Stomach (tissue), 8 donors: ENCODE measurements at regions not wholly inside any gene's neighbourhood (a gene's known extent, or its start where the extent isn't known, plus 50 kb on each side); places are given as distances from the start of the nearest gene placed in this dataset.

Experiments
- DNase-seq, 2 donors: peaks; one replicate each; pipeline versions ENCODE4 v3.0.0 to v3.0.0-alpha.2; 2013 to 2019
- H3K27ac ChIP-seq, 5 donors: fragments of 200-600 bp in 4 of 5; sonication (generic) in 4 of 5; one replicate each; pipeline ENCODE4 v1.5.1; 2013 to 2019; ENCODE audit warnings: mild to moderate bottlenecking in 1 of 5, moderate library complexity in 1 of 5
- H3K27me3 ChIP-seq, 3 donors: fragments of 200-600 bp; sonication (generic); one replicate each; pipeline ENCODE4 v1.5.1; 2017 to 2019; ENCODE audit warnings: mixed run types in 1 of 3
- H3K36me3 ChIP-seq, 4 donors: fragments of 200-600 bp; sonication (generic); 1 replicate in 3 of 4; 2 replicates in 1 of 4; pipeline ENCODE4 v1.5.1; 2016 to 2019
- H3K4me1 ChIP-seq, 4 donors: fragments of 200-600 bp; sonication (generic); one replicate each; pipeline ENCODE4 v1.5.1; 2016 to 2019
- H3K4me3 ChIP-seq, 4 donors: fragments of 200-600 bp; sonication (generic) in 3 of 4; one replicate each; pipeline ENCODE4 v1.5.1; 2016 to 2019; ENCODE audit warnings: mild to moderate bottlenecking in 1 of 4
- H3K9me3 ChIP-seq, 4 donors: fragments of 200-600 bp; sonication (generic); one replicate each; pipeline ENCODE4 v1.5.1; 2016 to 2019
- CTCF ChIP-seq, 7 experiments: fragments of 450-650 bp in 4 of 7; fragments of 200-600 bp in 3 of 7; sonication (generic) in 3 of 7; IDR thresholded peaks; one replicate each; pipeline ENCODE4 v1.5.1; 2016 to 2019; ENCODE audit warnings: antibody characterized with exemption in 7 of 7, control low read depth in 2 of 7, mild to moderate bottlenecking in 1 of 7
- EP300 ChIP-seq: sonication (generic); formaldehyde crosslinking; IDR thresholded peaks from one replicate; pipeline ENCODE4 v1.6.1; 2017; ENCODE audit warnings: antibody characterized with exemption
- POLR2A ChIP-seq, 4 donors: fragments of 450-650 bp; IDR thresholded peaks; one replicate each; pipeline ENCODE4 v1.6.1; 2016; ENCODE audit warnings: antibody characterized with exemption in 4 of 4, control low read depth in 2 of 4, mild to moderate bottlenecking in 1 of 4, moderate library complexity in 1 of 4
- POLR2AphosphoS5 ChIP-seq, 3 donors: sonication (generic); formaldehyde crosslinking; IDR thresholded peaks; one replicate each; pipeline ENCODE4 v1.6.1; 2016; ENCODE audit warnings: antibody characterized with exemption in 3 of 3
- WGBS, 5 donors: extraction: QIAGEN DNeasy Blood & Tissue Kit in 3 of 5; methylation state at CpG; one replicate each; pipeline versions ENCODE4 v1.1.5 to v1.1.7; 2013 to 2018; 5-methylcytosine and 5-hydroxymethylcytosine counted together
- intact Hi-C: fragments of 100-400 bp; cut with DNase I; formaldehyde crosslinking; loops from one replicate; pipeline ENCODE4 v1.15.1; 2023; ENCODE audit warnings: low total_unique reads
- donor health status: healthy with polysubstance abuse.
- donor health status: Bipolar disorder and iron deficiency.
- donor health status: healthy.

GRCh38 chr2:160890667-160891352, 269.4 kb upstream of the TANK start:
- no peaks in the 10 kb centered on the region for H3K36me3 ChIP-seq
- TF ChIP-seq EP300 (no peak), CTCF (IDR thresholded peaks at IDR 0.05) (no peak), POLR2A (IDR thresholded peaks at IDR 0.05) (no peak), POLR2AphosphoS5 (IDR thresholded peaks at IDR 0.05) (no peak)
- H3K4me1 ChIP-seq: no peaks in the 10 kb centered on the region
- WGBS, 5 donors: 79 to 92% (median 80%) methylated on average over 3 of the region's 3 CpGs
- no peak overlapping the region for H3K4me3 ChIP-seq
- no peak overlapping the region for H3K27ac ChIP-seq
- H3K27me3 ChIP-seq: no peaks in the 10 kb centered on the region
- intact Hi-C loops: no loop called here
- no peak for DNase-seq
- H3K9me3 ChIP-seq: peaks cover 0 to 3% (median 0%) of the 10 kb centered on the region in 4 donors

DNA sequence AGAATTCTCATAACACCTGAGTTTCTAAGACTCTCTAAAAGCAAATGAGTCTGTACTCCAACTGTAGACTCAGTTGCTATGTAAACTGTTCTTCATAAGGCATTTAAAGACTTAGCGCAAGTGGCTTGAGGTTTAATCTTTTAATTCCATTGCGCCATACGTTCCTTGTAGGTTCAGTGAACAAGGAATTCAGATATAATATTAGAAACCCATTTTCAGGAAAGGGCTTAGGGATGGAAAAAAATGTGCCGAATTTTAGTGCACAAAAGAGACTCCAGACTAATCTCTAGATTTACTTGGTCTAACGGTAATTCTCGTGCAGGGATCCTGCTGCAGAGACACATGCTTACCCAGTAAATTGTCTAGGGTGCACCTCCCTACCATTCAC, 268.9 kb upstream of the TANK start:
- no peak for DNase-seq
- Histone ChIP-seq H3K4me3 (no peak overlapping the region), H3K27me3 (no peaks in the 10 kb centered on the region), H3K27ac (no peak overlapping the region), H3K36me3 (no peaks in the 10 kb centered on the region), H3K4me1 (no peaks in the 10 kb centered on the region), H3K9me3 (peaks cover 0 to 4% (median 0%) of the 10 kb centered on the region in 4 donors)
- intact Hi-C loops: no loop called here
- TF ChIP-seq POLR2AphosphoS5 (IDR thresholded peaks at IDR 0.05) (no peak), EP300 (no peak), POLR2A (IDR thresholded peaks at IDR 0.05) (no peak), CTCF (IDR thresholded peaks at IDR 0.05) (no peak)
- WGBS, 5 donors: 90 to 98% (median 95%) methylated on average over 6 of the region's 6 CpGs

DNA sequence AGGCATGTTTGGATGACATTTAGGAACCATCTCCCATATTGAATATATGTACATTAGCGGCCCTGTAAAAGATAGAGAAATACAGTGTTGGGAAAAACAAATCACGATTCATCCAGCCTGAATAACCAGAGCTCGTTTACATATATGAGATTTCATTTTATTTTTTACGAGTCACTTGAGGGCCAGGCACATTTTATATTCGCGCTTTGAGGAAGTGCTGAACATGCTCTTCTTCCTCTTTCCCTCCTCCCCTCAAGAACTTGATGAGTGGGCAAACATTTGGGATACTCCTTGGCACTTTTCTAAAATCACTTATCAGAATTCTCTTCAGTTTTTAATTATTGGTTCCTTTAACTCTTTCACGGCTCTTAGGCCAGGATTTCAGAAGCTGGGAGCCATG, 268.0 kb upstream of the TANK start:
- Histone ChIP-seq H3K27ac (no peak overlapping the region), H3K4me3 (no peak overlapping the region), H3K4me1 (no peaks in the 10 kb centered on the region), H3K27me3 (no peaks in the 10 kb centered on the region), H3K36me3 (no peaks in the 10 kb centered on the region), H3K9me3 (peaks cover 0 to 4% (median 0%) of the 10 kb centered on the region in 4 donors)
- DNase-seq: no peak
- 81 to 92% (median 88%) methylated on average over 7 of the region's 7 CpGs for WGBS, 5 donors
- no peak for TF ChIP-seq CTCF (IDR thresholded peaks at IDR 0.05)
- no peak for TF ChIP-seq EP300
- no peak for TF ChIP-seq POLR2AphosphoS5 (IDR thresholded peaks at IDR 0.05)
- TF ChIP-seq POLR2A (IDR thresholded peaks at IDR 0.05): no peak
- intact Hi-C loops: no loop called here

- Histone ChIP-seq H3K4me1 (no peaks in the 10 kb centered on the region), H3K27ac (no peak overlapping the region), H3K4me3 (no peak overlapping the region), H3K27me3 (no peaks in the 10 kb centered on the region), H3K9me3 (peaks cover 0 to 4% (median 0%) of the 10 kb centered on the region in 4 donors), H3K36me3 (no peaks in the 10 kb centered on the region)
- intact Hi-C loops: no loop called here
- DNase-seq: no peak
- 72 to 99% (median 86%) methylated on average over 8 of the region's 8 CpGs for WGBS, 5 donors
- TF ChIP-seq POLR2AphosphoS5 (IDR thresholded peaks at IDR 0.05): no peak
- no peak for TF ChIP-seq POLR2A (IDR thresholded peaks at IDR 0.05)
- TF ChIP-seq EP300: no peak
- TF ChIP-seq CTCF (IDR thresholded peaks at IDR 0.05): no peak
Measured at GRCh38 chr2:160893581-160893980, 266.6 kb upstream of the TANK start.
